ENCODE measurements at regions not wholly inside any gene's neighbourhood (a gene's known extent, or its start where the extent isn't known, plus 50 kb on each side); places are given as distances from the start of the nearest gene placed in this dataset.

- H3K4me1 ChIP-seq = peaks cover 20% of the 10 kb centered on the region
- DNase-seq = no peak
These were observed 177.3 kb upstream of the PHYHIPL start for GRCh38 chr10:58998924-58999713.

GRCh38 chr10:59000162-59000825 lies 176.1 kb upstream of the PHYHIPL start:
- Histone ChIP-seq H3K36me3 (no peaks in the 10 kb centered on the region), H3K27me3 (no peaks in the 10 kb centered on the region), H3K4me1 (peaks cover 8% of the 10 kb centered on the region), H3K4me3 (ENCODE audit: low read depth, low read length) (no peak overlapping the region), H3K9me3 (no peaks in the 10 kb centered on the region)
- TF ChIP-seq CTCF (IDR thresholded peaks at IDR 0.05; ENCODE audit: low read depth, low read length) = no peak
- DNase-seq = no peak

More at GRCh38 chr10:58998924-58999713, 177.3 kb upstream of the PHYHIPL start:
- no peaks in the 10 kb centered on the region for H3K9me3 ChIP-seq
- no peaks in the 10 kb centered on the region for H3K36me3 ChIP-seq
- TF ChIP-seq CTCF (IDR thresholded peaks at IDR 0.05; ENCODE audit: low read depth, low read length) = no peak
- no peaks in the 10 kb centered on the region for H3K27me3 ChIP-seq
- no peak overlapping the region for H3K4me3 ChIP-seq (ENCODE audit: low read depth, low read length)

DNA sequence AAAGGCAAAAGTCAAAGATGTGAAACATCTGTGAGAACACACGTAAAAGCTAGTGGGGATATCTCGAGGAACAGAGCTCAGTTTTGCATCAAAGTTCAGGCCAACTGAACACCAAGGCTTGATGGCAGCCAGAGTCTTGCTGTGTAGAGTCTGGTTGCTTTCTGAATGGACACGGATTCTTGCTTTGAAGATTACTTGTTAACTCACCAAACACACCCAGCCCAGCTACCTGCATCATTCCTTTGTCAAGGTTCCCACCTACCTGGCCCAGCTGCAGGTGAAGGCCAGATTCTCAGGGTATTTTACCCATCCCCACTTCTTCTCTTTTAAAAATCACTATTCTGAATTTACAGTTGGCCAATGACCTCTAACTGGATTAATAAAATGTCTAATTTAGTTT lies 174.4 kb upstream of the PHYHIPL start:
- Histone ChIP-seq H3K36me3 (no peaks in the 10 kb centered on the region), H3K27me3 (no peaks in the 10 kb centered on the region), H3K9me3 (no peaks in the 10 kb centered on the region), H3K4me3 (ENCODE audit: low read depth, low read length) (no peak overlapping the region), H3K4me1 (peaks cover 4% of the 10 kb centered on the region)
- no peak for DNase-seq
- no peak for TF ChIP-seq CTCF (IDR thresholded peaks at IDR 0.05; ENCODE audit: low read depth, low read length)

GRCh38 chr10:59003203-59003602 lies 173.2 kb upstream of the PHYHIPL start:
- TF ChIP-seq CTCF (IDR thresholded peaks at IDR 0.05; ENCODE audit: low read depth, low read length) = no peak
- DNase-seq = no peak
- no peaks in the 10 kb centered on the region for H3K9me3 ChIP-seq
- no peak overlapping the region for H3K4me3 ChIP-seq (ENCODE audit: low read depth, low read length)
- no peaks in the 10 kb centered on the region for H3K27me3 ChIP-seq
- H3K4me1 ChIP-seq = peaks cover 4% of the 10 kb centered on the region
- no peaks in the 10 kb centered on the region for H3K36me3 ChIP-seq

- Histone ChIP-seq H3K4me3 (ENCODE audit: low read depth, low read length) (no peak overlapping the region), H3K9me3 (no peaks in the 10 kb centered on the region), H3K36me3 (no peaks in the 10 kb centered on the region), H3K27me3 (no peaks in the 10 kb centered on the region), H3K4me1 (peaks cover 4% of the 10 kb centered on the region)
- TF ChIP-seq CTCF (IDR thresholded peaks at IDR 0.05; ENCODE audit: low read depth, low read length) = no peak
- DNase-seq = no peak
These were observed 172.1 kb upstream of the PHYHIPL start for GRCh38 chr10:59004392-59004791.
